Glutamatergic neuron (in vitro differentiated cells): ENCODE measurements at regions not wholly inside any gene's neighbourhood (a gene's known extent, or its start where the extent isn't known, plus 50 kb on each side); places are given as distances from the start of the nearest gene placed in this dataset.

Experiments used
- DNase-seq: peaks from one replicate; pipeline ENCODE4 v3.0.0; 2022
- H3K27ac Mint-ChIP-seq: one replicate; pipeline ENCODE4 v1.8.0; 2020; ENCODE audit warnings: mild to moderate bottlenecking, mixed read lengths, inconsistent platforms; ENCODE audit not compliant: unreplicated experiment
- H3K27me3 Mint-ChIP-seq: one replicate; pipeline ENCODE4 v1.8.0; 2020; ENCODE audit warnings: mild to moderate bottlenecking, moderate library complexity, mixed read lengths, inconsistent platforms; ENCODE audit not compliant: unreplicated experiment
- H3K36me3 Mint-ChIP-seq: one replicate; pipeline ENCODE4 v1.8.0; 2020; ENCODE audit warnings: mild to moderate bottlenecking, mixed read lengths, inconsistent platforms; ENCODE audit not compliant: unreplicated experiment
- H3K4me1 Mint-ChIP-seq: one replicate; pipeline ENCODE4 v1.8.0; 2020; ENCODE audit warnings: mild to moderate bottlenecking, low read depth, mixed read lengths, inconsistent platforms; ENCODE audit not compliant: unreplicated experiment
- H3K4me3 Mint-ChIP-seq: one replicate; pipeline ENCODE4 v1.8.0; 2020; ENCODE audit warnings: mild to moderate bottlenecking, mixed read lengths, inconsistent platforms; ENCODE audit not compliant: unreplicated experiment
- H3K9me3 Mint-ChIP-seq: one replicate; pipeline ENCODE4 v1.8.0; 2020; ENCODE audit warnings: mild to moderate bottlenecking, moderate library complexity, mixed read lengths, inconsistent platforms; ENCODE audit not compliant: unreplicated experiment
- TF ChIP-seq, protein P1 (sequence below): fragments of 200-600 bp; sonication (generic); IDR thresholded peaks from one replicate; pipeline ENCODE4 v1.5.0; 2021; ENCODE audit not compliant: partially characterized antibody, unreplicated experiment

- Mint-ChIP-seq H3K27ac (no peak overlapping the region), H3K27me3 (peaks cover 7% of the 10 kb centered on the region), H3K9me3 (no peaks in the 10 kb centered on the region), H3K36me3 (no peaks in the 10 kb centered on the region), H3K4me1 (no peaks in the 10 kb centered on the region), H3K4me3 (no peak overlapping the region)
- DNase-seq: no peak
- TF ChIP-seq, protein P1, sequence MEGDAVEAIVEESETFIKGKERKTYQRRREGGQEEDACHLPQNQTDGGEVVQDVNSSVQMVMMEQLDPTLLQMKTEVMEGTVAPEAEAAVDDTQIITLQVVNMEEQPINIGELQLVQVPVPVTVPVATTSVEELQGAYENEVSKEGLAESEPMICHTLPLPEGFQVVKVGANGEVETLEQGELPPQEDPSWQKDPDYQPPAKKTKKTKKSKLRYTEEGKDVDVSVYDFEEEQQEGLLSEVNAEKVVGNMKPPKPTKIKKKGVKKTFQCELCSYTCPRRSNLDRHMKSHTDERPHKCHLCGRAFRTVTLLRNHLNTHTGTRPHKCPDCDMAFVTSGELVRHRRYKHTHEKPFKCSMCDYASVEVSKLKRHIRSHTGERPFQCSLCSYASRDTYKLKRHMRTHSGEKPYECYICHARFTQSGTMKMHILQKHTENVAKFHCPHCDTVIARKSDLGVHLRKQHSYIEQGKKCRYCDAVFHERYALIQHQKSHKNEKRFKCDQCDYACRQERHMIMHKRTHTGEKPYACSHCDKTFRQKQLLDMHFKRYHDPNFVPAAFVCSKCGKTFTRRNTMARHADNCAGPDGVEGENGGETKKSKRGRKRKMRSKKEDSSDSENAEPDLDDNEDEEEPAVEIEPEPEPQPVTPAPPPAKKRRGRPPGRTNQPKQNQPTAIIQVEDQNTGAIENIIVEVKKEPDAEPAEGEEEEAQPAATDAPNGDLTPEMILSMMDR: no peak
Observed at GRCh38 chr2:41835401-41835800, 212.4 kb upstream of the PKDCC start.

DNA sequence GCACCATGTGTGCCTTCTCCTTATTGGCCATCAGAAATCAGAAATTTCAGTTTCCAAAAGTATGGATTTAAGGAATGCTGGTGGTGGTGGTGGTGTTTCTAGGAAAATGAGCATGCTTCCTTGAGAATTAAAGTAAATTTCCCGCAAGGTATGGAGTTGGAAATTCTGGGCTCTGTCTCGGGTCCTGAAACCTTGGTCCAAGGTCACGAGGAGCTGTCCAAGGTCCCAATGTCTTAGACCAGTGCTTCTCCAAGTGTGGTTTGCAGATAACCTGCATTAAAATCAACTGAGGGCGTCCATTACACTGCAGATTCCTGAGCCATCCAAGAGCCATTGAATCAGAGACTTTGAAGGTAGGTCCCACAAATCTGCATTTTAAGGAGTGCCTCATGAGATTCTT lies 210.9 kb upstream of the PKDCC start:
- H3K4me3 Mint-ChIP-seq: no peak overlapping the region
- H3K36me3 Mint-ChIP-seq: no peaks in the 10 kb centered on the region
- no peak overlapping the region for H3K27ac Mint-ChIP-seq
- TF ChIP-seq, protein P1: no peak
- no peaks in the 10 kb centered on the region for H3K9me3 Mint-ChIP-seq
- no peak for DNase-seq
- no peaks in the 10 kb centered on the region for H3K4me1 Mint-ChIP-seq
- H3K27me3 Mint-ChIP-seq: peaks cover 7% of the 10 kb centered on the region

- peaks cover 5% of the 10 kb centered on the region for H3K27me3 Mint-ChIP-seq
- DNase-seq: no peak
- H3K27ac Mint-ChIP-seq: no peak overlapping the region
- TF ChIP-seq, protein P1: no peak
- no peaks in the 10 kb centered on the region for H3K4me1 Mint-ChIP-seq
- no peak overlapping the region for H3K4me3 Mint-ChIP-seq
- no peaks in the 10 kb centered on the region for H3K36me3 Mint-ChIP-seq
- H3K9me3 Mint-ChIP-seq: no peaks in the 10 kb centered on the region
Observed at GRCh38 chr2:41837610-41838009, 210.2 kb upstream of the PKDCC start.

GRCh38 chr2:41840702-41841551 lies 206.9 kb upstream of the PKDCC start:
- Mint-ChIP-seq H3K4me1 (no peaks in the 10 kb centered on the region), H3K27ac (peak overlapping the region; percentile 60)
- TF ChIP-seq, protein P1: peak; percentile 96

GRCh38 chr2:41846962-41847361 lies 200.9 kb upstream of the PKDCC start:
- Mint-ChIP-seq H3K27ac (no peak overlapping the region), H3K27me3 (no peaks in the 10 kb centered on the region), H3K36me3 (no peaks in the 10 kb centered on the region), H3K4me3 (no peak overlapping the region), H3K4me1 (no peaks in the 10 kb centered on the region), H3K9me3 (peaks cover 2% of the 10 kb centered on the region)
- DNase-seq: no peak
- TF ChIP-seq, protein P1: no peak

More at GRCh38 chr2:41840702-41841551, 206.9 kb upstream of the PKDCC start:
- Mint-ChIP-seq H3K9me3 (no peaks in the 10 kb centered on the region), H3K27me3 (peaks cover 3% of the 10 kb centered on the region), H3K4me3 (peak overlapping the region; percentile 99), H3K36me3 (no peaks in the 10 kb centered on the region)
- peak; percentile 99 for DNase-seq
